Adipose tissue (tissue), 3 donors: ENCODE measurements at regions not wholly inside any gene's neighbourhood (a gene's known extent, or its start where the extent isn't known, plus 50 kb on each side); places are given as distances from the start of the nearest gene placed in this dataset.

Source experiments
- H3K27ac ChIP-seq: one replicate; pipeline ENCODE4 v1.5.1; 2013; ENCODE audit warnings: low read depth, low read length
- WGBS, 3 donors: extraction: QIAGEN DNeasy Blood & Tissue Kit; methylation state at CpG; one replicate each; pipeline ENCODE4 v1.1.7; 2013; 5-methylcytosine and 5-hydroxymethylcytosine counted together
- donor health status: healthy with polysubstance abuse.
- donor health status: Bipolar disorder and iron deficiency.
- donor health status: healthy.

DNA sequence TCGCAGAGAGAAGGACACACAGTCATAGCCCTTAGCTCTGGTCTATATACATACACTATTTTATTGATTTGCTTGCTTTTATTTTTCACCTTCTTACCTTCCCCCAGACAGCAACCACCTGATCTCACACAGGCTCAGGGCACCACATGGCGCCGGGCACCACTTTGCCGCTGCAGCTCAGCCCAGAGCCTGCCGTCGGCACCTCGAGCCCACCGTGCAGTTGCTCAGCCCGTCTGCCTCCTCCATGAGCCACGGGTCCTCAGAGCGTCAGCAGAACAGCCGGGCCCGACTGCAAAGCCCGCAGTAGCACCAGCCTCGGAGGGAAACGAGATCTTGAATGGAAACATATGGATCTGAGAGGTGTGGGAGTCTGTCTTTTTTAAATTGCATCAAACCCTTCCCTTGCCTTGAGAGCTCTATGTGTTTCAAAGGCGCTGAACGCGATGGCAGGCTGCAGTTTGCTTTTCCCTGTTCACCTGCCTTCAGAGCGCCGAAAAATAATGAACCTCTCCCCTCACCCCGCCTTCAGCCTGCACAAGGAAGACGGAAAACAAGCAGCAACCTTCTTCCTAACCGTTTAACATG is 505.4 kb downstream of the MN1 start:
- WGBS, 3 donors: 50 to 75% (median 74%) methylated on average over 24 of the region's 24 CpGs
- H3K27ac ChIP-seq: no peak overlapping the region

DNA sequence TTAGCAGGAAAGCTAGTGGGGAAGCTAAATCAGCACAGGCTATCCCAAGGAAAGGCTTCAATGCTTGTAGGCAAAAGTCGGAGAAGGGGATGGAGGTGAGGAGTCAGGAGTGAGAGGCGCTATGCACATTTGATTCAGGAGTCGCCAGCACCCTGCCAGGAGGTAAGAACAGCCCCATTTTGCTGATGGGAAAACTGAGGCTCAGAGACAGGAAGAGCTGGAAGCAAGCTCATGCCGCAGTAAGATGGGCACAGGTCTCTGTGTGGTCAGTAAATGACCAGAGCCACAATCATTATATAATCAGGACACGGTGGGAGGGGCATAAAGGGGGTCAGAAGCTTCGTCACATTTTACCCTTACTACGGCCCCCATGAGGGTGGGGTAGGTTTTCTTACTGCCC is 504.4 kb downstream of the MN1 start:
- 70 to 83% (median 83%) methylated on average over 7 of the region's 7 CpGs for WGBS, 3 donors

GRCh38 chr22:27298332-27298731 is 503.2 kb downstream of the MN1 start:
- H3K27ac ChIP-seq: no peak overlapping the region
- WGBS, 3 donors: 24 to 45% (median 35%) methylated on average over 7 of the region's 7 CpGs

More for the DNA sequence above, 504.4 kb downstream of the MN1 start:
- H3K27ac ChIP-seq: no peak overlapping the region

DNA sequence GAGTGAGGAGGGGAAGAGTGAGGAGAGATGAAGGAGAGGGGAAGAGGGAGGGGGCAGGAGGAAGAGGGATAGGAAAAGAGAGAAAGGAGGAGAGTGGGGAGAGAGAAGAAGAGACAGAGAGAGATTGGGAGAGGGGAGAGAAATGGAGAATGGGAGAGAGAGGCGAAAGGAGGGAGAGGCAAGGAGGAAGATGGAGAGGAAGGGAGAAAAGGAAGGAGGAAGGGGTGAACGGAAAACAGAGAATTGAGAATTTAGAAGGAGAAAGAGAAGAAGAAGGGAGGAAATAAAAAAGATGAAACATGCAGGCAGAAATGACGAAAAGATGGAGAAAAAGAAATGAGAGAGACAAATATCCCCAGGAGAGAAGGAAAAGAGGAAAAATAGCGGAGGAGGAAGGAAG is 502.8 kb downstream of the MN1 start:
- no peak overlapping the region for H3K27ac ChIP-seq
- 20 to 53% (median 39%) methylated on average over 4 of the region's 4 CpGs for WGBS, 3 donors

- WGBS, 3 donors: 33 to 42% (median 36%) methylated on average over 33 of the region's 33 CpGs
- H3K27ac ChIP-seq: no peak overlapping the region
Observed at GRCh38 chr22:27299181-27300085, 502.1 kb downstream of the MN1 start.

DNA sequence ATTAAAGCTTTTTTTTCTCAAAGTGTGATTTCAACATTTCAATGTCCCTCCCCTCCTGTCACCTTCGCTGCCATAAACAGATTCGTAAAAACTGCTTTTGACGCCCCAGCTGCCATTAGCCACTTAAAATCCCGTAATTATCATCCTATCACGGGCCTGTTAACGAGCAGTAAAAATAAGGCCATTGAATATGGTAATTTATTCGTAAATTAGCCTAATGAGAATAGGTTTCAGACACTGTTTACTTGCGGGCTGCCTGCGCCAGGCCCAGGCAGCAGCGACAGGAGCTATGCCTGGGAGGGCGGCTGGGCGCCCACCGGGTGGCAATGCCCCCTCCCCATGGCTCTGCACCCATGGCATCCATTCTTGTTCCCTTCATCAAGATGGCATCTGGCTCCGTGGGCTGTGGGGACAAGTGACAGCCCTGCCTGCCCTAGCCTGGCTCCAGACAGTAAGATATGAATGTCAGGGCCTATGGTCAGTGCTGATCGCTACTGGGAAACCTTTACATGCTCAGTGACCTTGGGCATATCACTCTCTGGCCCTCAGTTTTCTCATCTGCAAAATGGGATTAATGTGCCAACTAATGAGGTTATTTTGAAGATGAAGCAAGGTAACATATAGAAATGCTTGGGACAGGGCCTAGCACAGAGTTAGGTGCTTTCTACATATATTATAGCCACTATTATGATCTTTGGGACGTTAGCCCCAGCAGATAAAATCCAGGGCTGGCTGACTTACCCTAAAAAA is 500.8 kb downstream of the MN1 start:
- WGBS, 3 donors: 83 to 92% (median 89%) methylated on average over 16 of the region's 16 CpGs
- no peak overlapping the region for H3K27ac ChIP-seq

DNA sequence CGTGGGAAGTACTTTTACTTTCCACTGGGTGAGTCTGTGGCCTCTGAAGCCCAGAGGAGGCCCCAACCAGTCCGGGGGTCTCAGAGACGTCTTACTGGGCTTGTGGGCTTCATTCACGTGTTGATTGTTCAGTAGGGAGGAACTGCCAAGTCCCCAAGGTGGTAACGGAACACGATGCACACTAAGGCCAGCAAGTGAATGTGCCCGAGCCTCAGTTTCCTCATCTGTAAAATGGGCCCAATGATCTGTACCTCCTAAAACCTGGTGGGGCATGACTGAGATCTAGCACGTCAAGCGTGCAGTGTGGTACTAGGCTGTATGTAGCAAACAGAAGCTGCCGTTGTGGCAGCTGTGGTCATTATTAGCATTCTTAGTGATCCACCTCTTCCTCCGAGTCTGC is 499.1 kb downstream of the MN1 start:
- 78 to 89% (median 85%) methylated on average over 11 of the region's 11 CpGs for WGBS, 3 donors
- no peak overlapping the region for H3K27ac ChIP-seq

- no peak overlapping the region for H3K27ac ChIP-seq
Observed at GRCh38 chr22:27303718-27304117, 497.8 kb downstream of the MN1 start.

- no peak overlapping the region for H3K27ac ChIP-seq
- 88 to 95% (median 88%) methylated on average over 1 of the region's 1 CpG for WGBS, 3 donors
Observed at GRCh38 chr22:27306771-27307170, 494.8 kb downstream of the MN1 start.

- H3K27ac ChIP-seq: no peak overlapping the region
- 45 to 66% (median 49%) methylated on average over 4 of the region's 4 CpGs for WGBS, 3 donors
Observed at GRCh38 chr22:27307545-27308247, 493.9 kb downstream of the MN1 start.

- H3K27ac ChIP-seq: no peak overlapping the region
Observed at GRCh38 chr22:27308513-27308912, 493.0 kb downstream of the MN1 start.

GRCh38 chr22:27309697-27310096 is 491.9 kb downstream of the MN1 start:
- no peak overlapping the region for H3K27ac ChIP-seq
- WGBS, 3 donors: 24 to 59% (median 49%) methylated on average over 2 of the region's 2 CpGs

DNA sequence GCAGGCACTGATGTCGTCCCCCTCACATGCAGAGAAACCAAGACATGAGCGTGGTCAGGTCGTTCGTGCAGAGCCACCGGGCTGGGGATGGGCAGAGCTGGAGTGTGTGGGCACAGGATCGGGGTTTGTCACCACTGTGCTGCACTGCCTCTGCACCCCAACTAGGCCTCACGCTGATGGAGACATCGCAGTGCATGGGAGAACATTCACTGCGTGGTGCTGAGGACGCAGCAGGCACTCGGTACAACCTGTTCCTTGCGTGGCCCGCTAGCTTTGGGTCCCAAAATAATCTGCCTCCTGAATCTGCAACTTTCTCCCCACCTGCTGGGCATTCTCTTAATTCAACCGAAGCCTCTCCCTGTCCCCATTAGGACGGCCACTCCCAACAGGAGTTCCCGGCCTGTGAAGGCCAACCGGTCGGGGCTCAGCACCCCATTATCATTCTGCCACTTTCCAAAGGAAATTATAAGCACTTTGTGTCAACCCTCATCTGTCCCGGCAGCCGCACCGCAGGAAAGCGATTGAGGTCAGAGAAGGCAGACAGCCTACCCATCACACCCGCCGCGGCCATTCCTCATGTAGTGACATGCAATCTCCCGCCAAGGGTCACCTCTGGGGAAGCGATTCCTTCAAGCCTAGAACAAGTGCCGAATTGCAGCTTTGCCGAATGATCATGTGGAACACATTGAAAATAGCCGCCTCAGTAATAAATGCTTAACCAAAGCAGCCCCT is 490.4 kb downstream of the MN1 start:
- WGBS, 3 donors: 68 to 84% (median 75%) methylated on average over 30 of the region's 30 CpGs
- no peak overlapping the region for H3K27ac ChIP-seq

GRCh38 chr22:27311698-27312550 is 489.6 kb downstream of the MN1 start:
- WGBS, 3 donors: 34 to 55% (median 35%) methylated on average over 16 of the region's 16 CpGs
- no peak overlapping the region for H3K27ac ChIP-seq

- WGBS, 3 donors: 87 to 93% (median 92%) methylated on average over 8 of the region's 8 CpGs
- no peak overlapping the region for H3K27ac ChIP-seq
Observed at GRCh38 chr22:27312565-27312964, 489.0 kb downstream of the MN1 start.

DNA sequence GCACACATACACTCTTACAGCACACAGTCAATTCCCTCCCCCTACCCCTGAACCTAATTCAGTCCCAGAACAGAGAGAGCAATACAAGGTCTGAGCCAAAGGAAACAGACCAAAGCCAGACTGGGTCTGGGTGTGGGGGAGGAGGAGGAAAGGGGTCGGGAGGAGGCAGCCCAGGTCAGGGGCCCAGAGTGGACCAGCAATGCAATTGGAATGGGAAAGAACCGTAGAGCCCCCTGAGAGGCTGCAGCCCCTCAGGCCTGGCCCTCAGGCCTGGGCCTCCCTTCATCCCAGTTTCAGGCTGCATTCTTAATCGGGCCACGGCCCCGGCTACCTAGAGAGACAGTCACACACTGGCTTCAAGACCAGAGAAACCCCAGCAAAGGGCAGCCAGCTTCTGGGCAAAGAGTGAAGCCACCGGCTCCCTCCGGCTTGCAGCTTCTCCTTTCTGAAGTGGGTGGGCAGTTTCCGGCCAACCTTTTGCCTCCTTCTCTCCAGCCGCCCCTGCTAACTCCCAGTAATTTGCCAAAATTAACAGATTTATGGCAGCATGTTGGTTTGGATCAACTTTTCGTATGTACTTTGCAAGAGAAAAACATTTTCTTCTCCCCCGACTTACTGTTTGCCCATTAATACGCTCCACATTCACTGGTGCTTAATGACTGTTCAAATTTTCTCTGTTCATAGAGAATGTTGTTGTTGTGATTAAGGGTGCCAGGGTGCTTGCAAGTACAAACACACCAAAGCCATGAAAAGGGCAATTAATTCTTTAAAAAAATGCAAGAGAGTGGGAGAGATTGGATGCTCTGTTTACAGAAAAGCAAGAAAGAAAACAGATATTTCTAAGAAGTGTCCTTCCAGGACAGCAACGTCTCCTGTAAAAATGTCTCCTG is 488.3 kb downstream of the MN1 start:
- 42 to 68% (median 50%) methylated on average over 13 of the region's 13 CpGs for WGBS, 3 donors
- H3K27ac ChIP-seq: no peak overlapping the region
